HEK293 (cell line): ENCODE measurements at regions not wholly inside any gene's neighbourhood (a gene's known extent, or its start where the extent isn't known, plus 50 kb on each side); places are given as distances from the start of the nearest gene placed in this dataset.

Experiments used
- CTCF ChIA-PET: fragments of 350-600 bp; formaldehyde crosslinking; extraction: SDS; loops from one replicate; lab custom pipeline; 2021; ENCODE audit warnings: antibody characterized with exemption; lab: Yijun Ruan, JAX
- POLR2A ChIA-PET: fragments of 300-600 bp; formaldehyde crosslinking; extraction: SDS; loops from one replicate; lab custom pipeline; 2020; ENCODE audit warnings: antibody characterized with exemption, inconsistent platforms; lab: Yijun Ruan, JAX
- H3K27ac ChIP-seq: fragments of 200-500 bp; sonication (Bioruptor generic); 2 replicates; pipeline ENCODE4 v1.5.1; 2014; ENCODE audit warnings: low read depth, low read length, control low read depth, inconsistent platforms; ENCODE audit errors: extremely low read depth
- H3K36me3 ChIP-seq, 2 experiments: fragments of 200-500 bp in 1 of 2; sonication (Bioruptor generic) in 1 of 2; 1 replicate in 1 of 2; 2 replicates in 1 of 2; pipeline ENCODE4 v1.5.1; 2014 to 2017; ENCODE audit warnings: inconsistent platforms in 2 of 2, low read length in 2 of 2; ENCODE audit not compliant: control insufficient read depth in 2 of 2, insufficient read depth in 1 of 2
- H3K4me1 ChIP-seq: fragments of 200-500 bp; sonication (Bioruptor generic); 2 replicates; pipeline ENCODE4 v1.5.1; 2014; ENCODE audit warnings: mild to moderate bottlenecking, low read length, inconsistent platforms; ENCODE audit not compliant: control insufficient read depth, insufficient read depth
- H3K4me3 ChIP-seq: 2 replicates; pipeline ENCODE4 v1.5.1; 2011; ENCODE audit warnings: low read depth, mild to moderate bottlenecking, control low read depth, low read length, moderate library complexity
- H3K9me3 ChIP-seq: fragments of 200-500 bp; sonication (Bioruptor generic); 2 replicates; pipeline ENCODE4 v1.5.1; 2014; ENCODE audit warnings: low read depth, low read length, inconsistent platforms; ENCODE audit not compliant: control insufficient read depth, insufficient read depth
- ATF2 ChIP-seq: fragments of 450-650 bp; formaldehyde crosslinking; IDR thresholded peaks from 2 replicates; pipeline ENCODE4 v1.5.1; 2016; ENCODE audit warnings: missing biosample characterization, missing genetic modification characterization, low read depth
- BCL11B ChIP-seq: fragments of 450-650 bp; formaldehyde crosslinking; IDR thresholded peaks from 2 replicates; pipeline ENCODE4 v1.5.1; 2016; ENCODE audit warnings: low read depth, missing biosample characterization, missing genetic modification characterization
- GFI1B ChIP-seq: fragments of 450-650 bp; formaldehyde crosslinking; IDR thresholded peaks from 2 replicates; pipeline ENCODE4 v1.5.1; 2016; ENCODE audit warnings: missing biosample characterization, missing genetic modification characterization
- SP2 ChIP-seq: fragments of 450-650 bp; formaldehyde crosslinking; IDR thresholded peaks from 2 replicates; pipeline ENCODE4 v1.5.1; 2016; ENCODE audit warnings: missing biosample characterization, missing genetic modification characterization
- ZBTB6 ChIP-seq: fragments of 450-650 bp; formaldehyde crosslinking; IDR thresholded peaks from 2 replicates; pipeline ENCODE4 v1.5.1; 2017; ENCODE audit warnings: missing biosample characterization, missing genetic modification characterization
- ZBTB8A ChIP-seq: fragments of 450-650 bp; formaldehyde crosslinking; IDR thresholded peaks from 2 replicates; pipeline ENCODE4 v1.5.1; 2016; ENCODE audit warnings: missing biosample characterization, missing genetic modification characterization
- ZNF114 ChIP-seq: fragments of 450-650 bp; formaldehyde crosslinking; IDR thresholded peaks from 2 replicates; pipeline ENCODE4 v1.5.0; 2017; ENCODE audit warnings: missing biosample characterization, missing genetic modification characterization
- ZNF155 ChIP-seq: fragments of 450-650 bp; formaldehyde crosslinking; IDR thresholded peaks from 2 replicates; pipeline ENCODE4 v1.5.1; 2016; ENCODE audit warnings: missing biosample characterization, missing genetic modification characterization
- ZNF274 ChIP-seq, 2 experiments: fragments of 200-500 bp in 1 of 2; fragments of 450-650 bp in 1 of 2; sonication (Bioruptor generic) in 1 of 2; formaldehyde crosslinking in 1 of 2; IDR thresholded peaks; 2 replicates each; pipeline versions ENCODE4 v1.5.1 to v1.6.1; 2014 to 2016; ENCODE audit warnings: borderline replicate concordance in 1 of 2, inconsistent platforms in 1 of 2, low read length in 1 of 2, missing biosample characterization in 1 of 2, missing genetic modification characterization in 1 of 2
- ZNF37A ChIP-seq: fragments of 450-650 bp; IDR thresholded peaks from 2 replicates; pipeline ENCODE4 v1.5.1; 2018; ENCODE audit warnings: missing biosample characterization, missing genetic modification characterization
- ZNF391 ChIP-seq: fragments of 450-650 bp; formaldehyde crosslinking; IDR thresholded peaks from 2 replicates; pipeline ENCODE4 v1.5.1; 2016; ENCODE audit warnings: low read depth, missing biosample characterization, missing genetic modification characterization, borderline replicate concordance
- ZNF416 ChIP-seq: fragments of 450-650 bp; formaldehyde crosslinking; IDR thresholded peaks from 2 replicates; pipeline ENCODE4 v1.5.1; 2016; ENCODE audit warnings: missing biosample characterization, missing genetic modification characterization
- ZNF510 ChIP-seq: fragments of 450-650 bp; formaldehyde crosslinking; IDR thresholded peaks from 2 replicates; pipeline ENCODE4 v1.5.1; 2018; ENCODE audit warnings: mild to moderate bottlenecking, missing genetic modification characterization, missing biosample characterization; ENCODE audit not compliant: insufficient replicate concordance
- ZNF513 ChIP-seq: fragments of 450-650 bp; IDR thresholded peaks from 2 replicates; pipeline ENCODE4 v1.5.1; 2018; ENCODE audit warnings: missing biosample characterization, missing genetic modification characterization
- ZNF514 ChIP-seq: fragments of 450-650 bp; formaldehyde crosslinking; IDR thresholded peaks from 2 replicates; pipeline ENCODE4 v1.5.1; 2016; ENCODE audit warnings: missing biosample characterization, missing genetic modification characterization
- ZNF518A ChIP-seq: fragments of 450-650 bp; formaldehyde crosslinking; conservative IDR thresholded peaks from 2 replicates; pipeline ENCODE4 v1.5.1; 2016; ENCODE audit warnings: low read depth, missing biosample characterization, missing genetic modification characterization
- ZNF544 ChIP-seq: fragments of 450-650 bp; formaldehyde crosslinking; IDR thresholded peaks from 2 replicates; pipeline ENCODE4 v1.5.0; 2017; ENCODE audit warnings: missing biosample characterization, missing genetic modification characterization
- ZNF623 ChIP-seq: fragments of 450-650 bp; formaldehyde crosslinking; IDR thresholded peaks from 2 replicates; pipeline ENCODE4 v1.5.1; 2016; ENCODE audit warnings: missing biosample characterization, missing genetic modification characterization
- ZNF777 ChIP-seq: fragments of 450-650 bp; formaldehyde crosslinking; IDR thresholded peaks from 2 replicates; pipeline ENCODE4 v1.5.1; 2017; ENCODE audit warnings: missing biosample characterization, missing genetic modification characterization, borderline replicate concordance
- TF ChIP-seq, protein P1 (sequence below): fragments of 450-650 bp; formaldehyde crosslinking; IDR thresholded peaks from 2 replicates; pipeline ENCODE4 v1.5.1; 2016; ENCODE audit warnings: missing biosample characterization, missing genetic modification characterization, borderline replicate concordance
- TF ChIP-seq, protein P2 (sequence below): IDR thresholded peaks from 2 replicates; pipeline ENCODE4 v1.6.1; 2011; ENCODE audit warnings: mild to moderate bottlenecking, low read depth, low read length, borderline replicate concordance

- Histone ChIP-seq H3K4me1 (no peaks in the 10 kb centered on the region), H3K36me3 (no peaks in the 10 kb centered on the region), H3K9me3 (no peaks in the 10 kb centered on the region), H3K27ac (no peak overlapping the region), H3K4me3 (no peak overlapping the region)
- TF ChIP-seq ZBTB6 (tag by site-specific recombination): no peak
- TF ChIP-seq ZNF114 (tag by site-specific recombination): no peak
- no peak for TF ChIP-seq ZNF155 (tag by site-specific recombination)
- no peak for TF ChIP-seq ZNF514 (tag by site-specific recombination)
- TF ChIP-seq ZNF518A (tag by site-specific recombination): no peak
- no peak for TF ChIP-seq ZNF777 (tag by site-specific recombination)
- TF ChIP-seq ZNF623 (tag by site-specific recombination): no peak
- TF ChIP-seq ZNF513 (tag by site-specific recombination): no peak
- ChIA-PET POLR2A (no interaction called here), CTCF (interaction anchor here (1.9 kb wide), 1 partner anchor 257 kb away, joined by 6 read pairs; no protein-coding TSS in a partner anchor)
Measured at GRCh38 chr11:121844016-121844415, 272.0 kb downstream of the BLID start.

- ChIA-PET POLR2A (no interaction called here), CTCF (interaction anchor here (0.7 kb wide), 1 partner anchor 292 kb away, joined by 3 read pairs; no protein-coding TSS in a partner anchor)
- Histone ChIP-seq H3K36me3 (no peaks in the 10 kb centered on the region), H3K27ac (no peak overlapping the region), H3K4me1 (no peaks in the 10 kb centered on the region), H3K9me3 (no peaks in the 10 kb centered on the region), H3K4me3 (no peak overlapping the region)
- TF ChIP-seq ZNF274 (IDR thresholded peaks at IDR 0.05; ENCODE audit: low read length) (no peak), ZNF274 (tag by site-specific recombination; IDR thresholded peaks at IDR 0.05; ENCODE audit: borderline replicate concordance) (no peak), GFI1B (no peak), ZNF510 (no peak), BCL11B (tag by site-specific recombination) (no peak), ZNF544 (tag by site-specific recombination) (no peak), ZNF37A (no peak), ZNF416 (tag by site-specific recombination) (no peak), SP2 (tag by site-specific recombination) (no peak), ATF2 (no peak), ZNF391 (tag by site-specific recombination) (no peak), ZBTB8A (tag by site-specific recombination) (no peak)
- TF ChIP-seq, protein P1, sequence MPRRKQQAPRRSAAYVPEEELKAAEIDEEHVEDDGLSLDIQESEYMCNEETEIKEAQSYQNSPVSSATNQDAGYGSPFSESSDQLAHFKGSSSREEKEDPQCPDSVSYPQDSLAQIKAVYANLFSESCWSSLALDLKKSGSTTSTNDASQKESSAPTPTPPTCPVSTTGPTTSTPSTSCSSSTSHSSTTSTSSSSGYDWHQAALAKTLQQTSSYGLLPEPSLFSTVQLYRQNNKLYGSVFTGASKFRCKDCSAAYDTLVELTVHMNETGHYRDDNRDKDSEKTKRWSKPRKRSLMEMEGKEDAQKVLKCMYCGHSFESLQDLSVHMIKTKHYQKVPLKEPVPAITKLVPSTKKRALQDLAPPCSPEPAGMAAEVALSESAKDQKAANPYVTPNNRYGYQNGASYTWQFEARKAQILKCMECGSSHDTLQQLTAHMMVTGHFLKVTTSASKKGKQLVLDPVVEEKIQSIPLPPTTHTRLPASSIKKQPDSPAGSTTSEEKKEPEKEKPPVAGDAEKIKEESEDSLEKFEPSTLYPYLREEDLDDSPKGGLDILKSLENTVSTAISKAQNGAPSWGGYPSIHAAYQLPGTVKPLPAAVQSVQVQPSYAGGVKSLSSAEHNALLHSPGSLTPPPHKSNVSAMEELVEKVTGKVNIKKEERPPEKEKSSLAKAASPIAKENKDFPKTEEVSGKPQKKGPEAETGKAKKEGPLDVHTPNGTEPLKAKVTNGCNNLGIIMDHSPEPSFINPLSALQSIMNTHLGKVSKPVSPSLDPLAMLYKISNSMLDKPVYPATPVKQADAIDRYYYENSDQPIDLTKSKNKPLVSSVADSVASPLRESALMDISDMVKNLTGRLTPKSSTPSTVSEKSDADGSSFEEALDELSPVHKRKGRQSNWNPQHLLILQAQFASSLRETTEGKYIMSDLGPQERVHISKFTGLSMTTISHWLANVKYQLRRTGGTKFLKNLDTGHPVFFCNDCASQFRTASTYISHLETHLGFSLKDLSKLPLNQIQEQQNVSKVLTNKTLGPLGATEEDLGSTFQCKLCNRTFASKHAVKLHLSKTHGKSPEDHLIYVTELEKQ: no peak
- TF ChIP-seq, protein P2, sequence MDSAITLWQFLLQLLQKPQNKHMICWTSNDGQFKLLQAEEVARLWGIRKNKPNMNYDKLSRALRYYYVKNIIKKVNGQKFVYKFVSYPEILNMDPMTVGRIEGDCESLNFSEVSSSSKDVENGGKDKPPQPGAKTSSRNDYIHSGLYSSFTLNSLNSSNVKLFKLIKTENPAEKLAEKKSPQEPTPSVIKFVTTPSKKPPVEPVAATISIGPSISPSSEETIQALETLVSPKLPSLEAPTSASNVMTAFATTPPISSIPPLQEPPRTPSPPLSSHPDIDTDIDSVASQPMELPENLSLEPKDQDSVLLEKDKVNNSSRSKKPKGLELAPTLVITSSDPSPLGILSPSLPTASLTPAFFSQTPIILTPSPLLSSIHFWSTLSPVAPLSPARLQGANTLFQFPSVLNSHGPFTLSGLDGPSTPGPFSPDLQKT: no peak
Measured at GRCh38 chr11:121842192-121842585, 273.8 kb downstream of the BLID start.
